KMS-11 (cell line): ENCODE measurements at regions not wholly inside any gene's neighbourhood (a gene's known extent, or its start where the extent isn't known, plus 50 kb on each side); places are given as distances from the start of the nearest gene placed in this dataset.
"Not testable (repeated sequence)": the region's sequence is repeated elsewhere in the genome, so short reads cannot be mapped to it uniquely, and the experiment has no call there.

ENCODE experiments used
- H2AFZ ChIP-seq: fragments of 200-600 bp; sonication (generic); 2 replicates; pipeline ENCODE4 v1.6.1; 2016; ENCODE audit warnings: antibody characterized with exemption, mixed run types, low read depth
- H3K27ac ChIP-seq: fragments of 200-600 bp; sonication (generic); 2 replicates; pipeline ENCODE4 v1.6.1; 2016; ENCODE audit warnings: mild to moderate bottlenecking, mixed run types
- H3K27me3 ChIP-seq: fragments of 200-600 bp; sonication (generic); 2 replicates; pipeline ENCODE4 v1.6.1; 2017; ENCODE audit warnings: mild to moderate bottlenecking, low read depth, mixed run types, moderate library complexity; ENCODE audit not compliant: insufficient read depth
- H3K36me3 ChIP-seq: fragments of 200-600 bp; sonication (generic); 2 replicates; pipeline ENCODE4 v1.6.1; 2017; ENCODE audit warnings: mild to moderate bottlenecking, mixed run types; ENCODE audit not compliant: insufficient read depth
- H3K4me1 ChIP-seq: fragments of 200-600 bp; sonication (generic); 2 replicates; pipeline ENCODE4 v1.6.1; 2016; ENCODE audit warnings: mild to moderate bottlenecking, low read depth, mixed run types; ENCODE audit not compliant: poor library complexity, severe bottlenecking
- H3K4me2 ChIP-seq: fragments of 200-600 bp; sonication (generic); 2 replicates; pipeline ENCODE4 v1.7.0; 2016; ENCODE audit warnings: mild to moderate bottlenecking, mixed run types
- H3K4me3 ChIP-seq: fragments of 200-600 bp; sonication (generic); IDR thresholded peaks from 2 replicates; pipeline ENCODE4 v1.6.1; 2017; ENCODE audit warnings: low read depth, low read length, mixed read lengths; ENCODE audit not compliant: insufficient read depth
- H3K79me2 ChIP-seq: fragments of 200-600 bp; sonication (generic); 2 replicates; pipeline ENCODE4 v1.6.1; 2016; ENCODE audit warnings: low read depth, mixed run types; ENCODE audit not compliant: insufficient read depth
- H3K9ac ChIP-seq: fragments of 200-600 bp; sonication (generic); 2 replicates; pipeline ENCODE4 v1.6.1; 2016; ENCODE audit warnings: mild to moderate bottlenecking, mixed run types
- H4K20me1 ChIP-seq: fragments of 200-600 bp; sonication (generic); 2 replicates; pipeline ENCODE4 v1.6.1; 2016; ENCODE audit warnings: mild to moderate bottlenecking, mixed run types; ENCODE audit not compliant: insufficient read depth
- TF ChIP-seq, protein P1 (sequence below): fragments of 200-600 bp; sonication (generic); conservative IDR thresholded peaks from 2 replicates; pipeline ENCODE4 v1.6.1; 2017; ENCODE audit warnings: low read depth, mild to moderate bottlenecking, antibody characterized with exemption, low read length, moderate library complexity, mixed read lengths

DNA sequence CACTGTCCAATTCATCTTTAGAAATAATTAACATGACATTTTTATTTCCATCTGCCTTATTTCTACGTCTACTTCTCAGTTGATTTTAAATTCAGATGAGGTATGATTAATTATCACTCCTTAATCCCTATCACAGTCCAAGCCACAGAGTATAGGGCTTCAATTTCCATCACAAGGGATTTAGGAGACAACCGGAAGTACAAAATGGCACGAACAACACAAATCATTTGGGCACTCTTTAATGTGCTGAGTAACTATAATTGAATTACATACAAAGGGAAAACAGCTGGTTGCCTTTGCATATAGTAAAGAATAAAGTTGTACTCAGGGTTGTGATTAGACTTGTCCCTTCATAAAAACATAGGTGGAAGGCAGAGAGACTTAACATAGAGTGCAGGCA is 290.4 kb upstream of the MAGEB16 start:
- H3K27ac ChIP-seq, result no peak overlapping the region
- no peak overlapping the region for H2AFZ ChIP-seq
- H3K79me2 ChIP-seq, result no peaks in the 10 kb centered on the region
- no peaks in the 10 kb centered on the region for H3K4me1 ChIP-seq
- no peak overlapping the region for H3K9ac ChIP-seq
- no peaks in the 10 kb centered on the region for H4K20me1 ChIP-seq
- TF ChIP-seq, protein P1, sequence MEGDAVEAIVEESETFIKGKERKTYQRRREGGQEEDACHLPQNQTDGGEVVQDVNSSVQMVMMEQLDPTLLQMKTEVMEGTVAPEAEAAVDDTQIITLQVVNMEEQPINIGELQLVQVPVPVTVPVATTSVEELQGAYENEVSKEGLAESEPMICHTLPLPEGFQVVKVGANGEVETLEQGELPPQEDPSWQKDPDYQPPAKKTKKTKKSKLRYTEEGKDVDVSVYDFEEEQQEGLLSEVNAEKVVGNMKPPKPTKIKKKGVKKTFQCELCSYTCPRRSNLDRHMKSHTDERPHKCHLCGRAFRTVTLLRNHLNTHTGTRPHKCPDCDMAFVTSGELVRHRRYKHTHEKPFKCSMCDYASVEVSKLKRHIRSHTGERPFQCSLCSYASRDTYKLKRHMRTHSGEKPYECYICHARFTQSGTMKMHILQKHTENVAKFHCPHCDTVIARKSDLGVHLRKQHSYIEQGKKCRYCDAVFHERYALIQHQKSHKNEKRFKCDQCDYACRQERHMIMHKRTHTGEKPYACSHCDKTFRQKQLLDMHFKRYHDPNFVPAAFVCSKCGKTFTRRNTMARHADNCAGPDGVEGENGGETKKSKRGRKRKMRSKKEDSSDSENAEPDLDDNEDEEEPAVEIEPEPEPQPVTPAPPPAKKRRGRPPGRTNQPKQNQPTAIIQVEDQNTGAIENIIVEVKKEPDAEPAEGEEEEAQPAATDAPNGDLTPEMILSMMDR, result no peak
- no peak overlapping the region for H3K4me3 ChIP-seq
- H3K27me3 ChIP-seq, result no peaks in the 10 kb centered on the region
- H3K36me3 ChIP-seq, result no peaks in the 10 kb centered on the region
- H3K4me2 ChIP-seq, result no peak overlapping the region

DNA sequence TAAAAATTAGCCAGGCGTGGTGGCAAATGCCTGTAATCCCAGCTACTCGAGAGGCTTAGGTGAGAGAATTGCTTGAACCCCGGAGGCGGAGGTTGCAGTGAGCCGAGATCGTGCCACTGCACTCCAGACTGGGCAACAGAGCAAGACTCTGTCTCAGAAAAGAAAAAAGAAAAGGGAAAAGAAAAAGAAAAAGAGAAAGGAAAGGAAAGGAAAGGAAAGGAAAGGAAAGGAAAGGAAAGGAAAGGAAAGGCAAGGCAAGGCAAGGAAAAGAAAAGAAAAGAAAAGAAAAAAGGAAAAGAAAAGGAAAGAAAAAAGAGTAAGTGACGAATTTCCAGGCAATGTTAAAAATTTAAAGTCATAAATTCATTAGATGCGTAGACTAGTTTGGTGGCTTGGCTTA is 250.1 kb upstream of the MAGEB16 start:
- H3K4me2 ChIP-seq, result not testable (repeated sequence)

DNA sequence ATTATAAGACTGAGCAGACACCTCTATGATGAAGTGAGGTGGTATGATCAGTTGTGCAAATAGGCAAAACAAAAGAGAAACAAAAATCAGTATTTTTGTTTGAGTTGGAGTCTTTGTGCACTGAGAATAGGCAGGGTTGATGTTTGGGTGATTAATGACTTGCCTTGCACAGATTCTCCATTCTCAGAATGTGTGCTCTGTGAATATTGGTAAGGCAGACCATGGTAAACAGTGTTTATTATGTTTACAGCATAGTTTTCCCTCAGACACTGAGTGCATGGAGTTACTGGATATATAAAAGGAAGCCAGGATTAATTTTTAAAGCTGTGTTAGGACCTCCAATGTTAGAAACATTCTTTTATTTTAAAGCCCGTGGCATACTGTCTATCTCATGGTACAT is 240.2 kb upstream of the MAGEB16 start:
- Histone ChIP-seq H3K36me3 (no peaks in the 10 kb centered on the region), H2AFZ (no peak overlapping the region), H3K79me2 (no peaks in the 10 kb centered on the region), H3K27ac (no peak overlapping the region), H3K4me3 (no peak overlapping the region), H4K20me1 (no peaks in the 10 kb centered on the region), H3K4me2 (no peak overlapping the region), H3K27me3 (no peaks in the 10 kb centered on the region), H3K9ac (no peak overlapping the region), H3K4me1 (no peaks in the 10 kb centered on the region)
- TF ChIP-seq, protein P1, result no peak

More for the DNA sequence above, 250.1 kb upstream of the MAGEB16 start:
- H3K36me3 ChIP-seq, H3K27me3 ChIP-seq, H3K9ac ChIP-seq, H2AFZ ChIP-seq, H4K20me1 ChIP-seq, H3K79me2 ChIP-seq, H3K4me3 ChIP-seq, H3K4me1 ChIP-seq, H3K27ac ChIP-seq: not testable (repeated sequence)

DNA sequence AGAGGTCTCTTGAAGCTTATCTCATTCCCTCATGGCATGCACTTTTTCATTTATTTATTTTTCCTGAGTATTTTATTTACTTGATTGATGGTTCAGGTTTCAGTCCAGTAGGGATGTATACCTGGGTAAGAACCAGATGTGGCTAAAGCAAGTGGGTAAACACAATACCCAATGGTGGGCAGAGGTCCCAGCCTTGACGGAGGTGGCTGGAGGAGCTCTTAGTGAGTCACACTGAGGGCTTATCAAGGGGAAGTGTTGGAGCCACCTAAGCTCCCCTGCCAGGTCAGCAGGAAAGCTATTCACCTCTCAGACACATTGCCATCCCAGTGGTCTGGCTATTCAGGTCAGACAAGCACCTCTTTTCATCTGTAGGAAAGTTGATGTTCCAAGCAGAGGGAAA is 236.2 kb upstream of the MAGEB16 start:
- H3K27me3 ChIP-seq, result no peaks in the 10 kb centered on the region
- H3K4me2 ChIP-seq, result no peak overlapping the region

DNA sequence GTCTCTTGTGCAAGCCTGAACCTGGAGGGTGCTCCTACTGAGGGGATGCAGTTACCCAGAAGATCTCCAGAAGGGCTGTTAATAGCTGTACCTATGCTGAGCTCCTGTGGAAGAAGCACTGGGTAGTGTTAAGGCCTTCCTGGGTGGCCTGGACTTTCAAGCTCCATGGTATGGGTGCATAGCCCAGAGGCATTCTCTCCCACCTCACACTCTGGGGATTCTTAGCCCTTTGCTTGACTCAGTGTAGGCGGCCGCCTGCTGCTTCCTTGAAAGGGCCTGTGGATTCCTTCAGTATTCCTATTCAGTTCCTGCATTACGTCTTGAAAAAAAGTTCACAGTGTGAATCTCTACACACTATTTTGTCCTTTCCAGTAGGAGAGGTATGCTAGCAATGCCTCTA is 235.7 kb upstream of the MAGEB16 start:
- Histone ChIP-seq H3K4me3 (no peak overlapping the region), H3K36me3 (no peaks in the 10 kb centered on the region), H4K20me1 (no peaks in the 10 kb centered on the region), H3K27me3 (no peaks in the 10 kb centered on the region), H3K79me2 (no peaks in the 10 kb centered on the region), H3K9ac (no peak overlapping the region), H2AFZ (no peak overlapping the region), H3K4me1 (no peaks in the 10 kb centered on the region), H3K4me2 (no peak overlapping the region), H3K27ac (no peak overlapping the region)
- TF ChIP-seq, protein P1, result no peak

More for the DNA sequence above, 236.2 kb upstream of the MAGEB16 start:
- H3K27ac ChIP-seq, result no peak overlapping the region
- no peak overlapping the region for H2AFZ ChIP-seq
- H3K79me2 ChIP-seq, result no peaks in the 10 kb centered on the region
- no peaks in the 10 kb centered on the region for H4K20me1 ChIP-seq
- H3K9ac ChIP-seq, result no peak overlapping the region
- no peaks in the 10 kb centered on the region for H3K36me3 ChIP-seq
- H3K4me1 ChIP-seq, result no peaks in the 10 kb centered on the region
- TF ChIP-seq, protein P1, result no peak
- no peak overlapping the region for H3K4me3 ChIP-seq
